Medulla oblongata (tissue), 1 donor: ENCODE measurements at regions not wholly inside any gene's neighbourhood (a gene's known extent, or its start where the extent isn't known, plus 50 kb on each side); places are given as distances from the start of the nearest gene placed in this dataset.
"Not testable (repeated sequence)": the region's sequence is repeated elsewhere in the genome, so short reads cannot be mapped to it uniquely, and the experiment has no call there.

Source experiments
- DNase-seq: peaks from one replicate; pipeline ENCODE4 v3.0.0-alpha.2; 2015; ENCODE audit errors: extremely low spot score

GRCh38 chr6:85357651-85358050, 92.2 kb upstream of the NT5E start:
- no peak for DNase-seq

GRCh38 chr6:85356743-85357142, 93.1 kb upstream of the NT5E start:
- DNase-seq: not testable (repeated sequence)

GRCh38 chr6:85355816-85356215, 94.1 kb upstream of the NT5E start:
- no peak for DNase-seq

- DNase-seq: peak; percentile 72
Observed at GRCh38 chr6:85354761-85355618, 94.9 kb upstream of the NT5E start.

GRCh38 chr6:85353012-85353411, 96.9 kb upstream of the NT5E start:
- no peak for DNase-seq

- no peak for DNase-seq
Observed at GRCh38 chr6:85348643-85349042, 101.2 kb upstream of the NT5E start.

GRCh38 chr6:85347812-85348211, 102.1 kb upstream of the NT5E start:
- DNase-seq: no peak

- no peak for DNase-seq
Observed at GRCh38 chr6:85346196-85346595, 103.7 kb upstream of the NT5E start.

- no peak for DNase-seq
Observed at GRCh38 chr6:85344996-85345395, 104.9 kb upstream of the NT5E start.

GRCh38 chr6:85343428-85343827, 106.5 kb upstream of the NT5E start:
- no peak for DNase-seq

- DNase-seq: no peak
Observed at GRCh38 chr6:85329196-85329595, 120.7 kb upstream of the NT5E start.

GRCh38 chr6:85325811-85326210, 124.1 kb upstream of the NT5E start:
- not testable (repeated sequence) for DNase-seq

GRCh38 chr6:85323435-85324040, 126.3 kb upstream of the NT5E start:
- peak; percentile 84 for DNase-seq

- DNase-seq: no peak
Observed at GRCh38 chr6:85322446-85323105, 127.3 kb upstream of the NT5E start.

GRCh38 chr6:85321906-85322305, 128.0 kb upstream of the NT5E start:
- no peak for DNase-seq

- no peak for DNase-seq
Observed at GRCh38 chr6:85314586-85314985, 135.3 kb upstream of the NT5E start.

- no peak for DNase-seq
Observed at GRCh38 chr6:85300581-85300980, 149.3 kb upstream of the NT5E start.

GRCh38 chr6:85298553-85298952, 151.3 kb upstream of the NT5E start:
- DNase-seq: no peak

GRCh38 chr6:85291326-85291725, 158.6 kb upstream of the NT5E start:
- no peak for DNase-seq

- no peak for DNase-seq
Observed at GRCh38 chr6:85287654-85288053, 162.2 kb upstream of the NT5E start.

GRCh38 chr6:85287158-85287557, 162.7 kb upstream of the NT5E start:
- DNase-seq: no peak

GRCh38 chr6:85286507-85286906, 163.4 kb upstream of the NT5E start:
- DNase-seq: not testable (repeated sequence)

GRCh38 chr6:85285934-85286333, 163.9 kb upstream of the NT5E start:
- no peak for DNase-seq
